Endodermal cell (in vitro differentiated cells): ENCODE measurements at regions not wholly inside any gene's neighbourhood (a gene's known extent, or its start where the extent isn't known, plus 50 kb on each side); places are given as distances from the start of the nearest gene placed in this dataset.

Source experiments
- DNase-seq: peaks from one replicate; pipeline ENCODE4 v3.0.0-alpha.2; 2017
- H3K27ac ChIP-seq: 2 replicates; pipeline ENCODE4 v1.5.1; 2013; ENCODE audit warnings: mild to moderate bottlenecking, low read depth, low read length, moderate library complexity
- H3K27me3 ChIP-seq: 2 replicates; pipeline ENCODE4 v1.6.1; 2013; ENCODE audit warnings: mild to moderate bottlenecking, low read length, moderate library complexity; ENCODE audit not compliant: insufficient read depth, control insufficient read depth, poor library complexity, severe bottlenecking
- H3K36me3 ChIP-seq: 2 replicates; pipeline ENCODE4 v1.7.0; 2013; ENCODE audit warnings: mild to moderate bottlenecking, low read length, moderate library complexity; ENCODE audit not compliant: control insufficient read depth, insufficient read depth
- H3K4me1 ChIP-seq: one replicate; pipeline ENCODE4 v1.7.0; 2013; ENCODE audit warnings: low read length; ENCODE audit not compliant: control insufficient read depth, insufficient read depth
- H3K4me3 ChIP-seq: 2 replicates; pipeline ENCODE4 v1.5.1; 2013; ENCODE audit warnings: mild to moderate bottlenecking, low read length, moderate library complexity
- H3K9ac ChIP-seq: 2 replicates; pipeline ENCODE4 v1.6.1; 2013; ENCODE audit warnings: mild to moderate bottlenecking, low read length, moderate library complexity; ENCODE audit not compliant: poor library complexity, severe bottlenecking; ENCODE audit errors: extremely low read depth
- H3K9me3 ChIP-seq: 2 replicates; pipeline ENCODE4 v1.6.1; 2013; ENCODE audit warnings: mild to moderate bottlenecking, low read length, moderate library complexity; ENCODE audit not compliant: control insufficient read depth
- H3K27ac Mint-ChIP-seq: 2 replicates; pipeline ENCODE4 v1.8.0; 2020; ENCODE audit warnings: mixed read lengths
- H3K27me3 Mint-ChIP-seq: 2 replicates; pipeline ENCODE4 v1.8.0; 2021; ENCODE audit warnings: mild to moderate bottlenecking, mixed read lengths; ENCODE audit not compliant: insufficient read depth
- H3K36me3 Mint-ChIP-seq: 2 replicates; pipeline ENCODE4 v1.8.0; 2020; ENCODE audit warnings: low read depth, mixed read lengths
- H3K4me1 Mint-ChIP-seq: 2 replicates; pipeline ENCODE4 v1.8.0; 2020; ENCODE audit warnings: mixed read lengths
- H3K4me3 Mint-ChIP-seq: 2 replicates; pipeline ENCODE4 v1.8.0; 2020; ENCODE audit warnings: mild to moderate bottlenecking, moderate library complexity, mixed read lengths
- H3K9me3 Mint-ChIP-seq: 2 replicates; pipeline ENCODE4 v1.8.0; 2020; ENCODE audit warnings: mild to moderate bottlenecking, mixed read lengths
- CTCF ChIP-seq: fragments of 200-600 bp; sonication (generic); conservative IDR thresholded peaks from 2 replicates; pipeline ENCODE4 v1.5.0; 2021; ENCODE audit warnings: antibody characterized with exemption, mild to moderate bottlenecking
- WGBS, 2 experiments: methylation state at CpG; one replicate each; pipeline versions ENCODE4 v1.1.5 to v1.1.7; 2013; ENCODE audit warnings: missing lambda C conversion rate in 2 of 2, mixed read lengths in 1 of 2; ENCODE audit not compliant: insufficient coverage in 1 of 2, insufficient read length in 1 of 2; 5-methylcytosine and 5-hydroxymethylcytosine counted together

- peaks cover 42% of the 10 kb centered on the region for H3K27me3 Mint-ChIP-seq
- Histone ChIP-seq H3K4me3 (no peak overlapping the region), H3K27me3 (no peaks in the 10 kb centered on the region), H3K36me3 (no peaks in the 10 kb centered on the region), H3K9ac (no peak overlapping the region), H3K4me1 (no peaks in the 10 kb centered on the region), H3K27ac (no peak overlapping the region), H3K9me3 (no peaks in the 10 kb centered on the region)
- peaks cover 28% of the 10 kb centered on the region for H3K4me1 Mint-ChIP-seq
- no peaks in the 10 kb centered on the region for H3K9me3 Mint-ChIP-seq
- no peak overlapping the region for H3K27ac Mint-ChIP-seq
- 73% methylated on average over 1 of the region's 1 CpG; no CpG with 5 or more reads in 1 of the 2 experiments for WGBS, 2 experiments
- no peak for TF ChIP-seq CTCF
- no peaks in the 10 kb centered on the region for H3K36me3 Mint-ChIP-seq
- no peak for DNase-seq
- no peak overlapping the region for H3K4me3 Mint-ChIP-seq
Observed at GRCh38 chr10:61822096-61822495, 79.4 kb upstream of the ARID5B start.

GRCh38 chr10:61822781-61823230, 78.7 kb upstream of the ARID5B start:
- H3K27me3 ChIP-seq: no peaks in the 10 kb centered on the region
- H3K9me3 Mint-ChIP-seq: no peaks in the 10 kb centered on the region
- WGBS, 2 experiments: 65 to 100% methylated on average over 1 to 3 of the region's 3 CpGs
- no peak overlapping the region for H3K9ac ChIP-seq
- no peaks in the 10 kb centered on the region for H3K9me3 ChIP-seq
- no peak overlapping the region for H3K4me3 Mint-ChIP-seq
- H3K27me3 Mint-ChIP-seq: peaks cover 42% of the 10 kb centered on the region
- H3K36me3 ChIP-seq: no peaks in the 10 kb centered on the region
- no peak overlapping the region for H3K4me3 ChIP-seq
- no peak for DNase-seq
- no peaks in the 10 kb centered on the region for H3K36me3 Mint-ChIP-seq
- no peaks in the 10 kb centered on the region for H3K4me1 ChIP-seq
- H3K4me1 Mint-ChIP-seq: peaks cover 28% of the 10 kb centered on the region
- no peak overlapping the region for H3K27ac ChIP-seq
- no peak overlapping the region for H3K27ac Mint-ChIP-seq
- TF ChIP-seq CTCF: no peak

- H3K9me3 ChIP-seq: no peaks in the 10 kb centered on the region
- 70 to 89% methylated on average over 2 to 5 of the region's 5 CpGs for WGBS, 2 experiments
- DNase-seq: no peak
Observed at GRCh38 chr10:61825001-61825400, 76.5 kb upstream of the ARID5B start.

More at GRCh38 chr10:61825001-61825400, 76.5 kb upstream of the ARID5B start:
- Mint-ChIP-seq H3K4me3 (no peak overlapping the region), H3K27me3 (peaks cover 36% of the 10 kb centered on the region), H3K4me1 (peaks cover 13% of the 10 kb centered on the region), H3K27ac (no peak overlapping the region), H3K36me3 (no peaks in the 10 kb centered on the region), H3K9me3 (no peaks in the 10 kb centered on the region)
- Histone ChIP-seq H3K4me3 (no peak overlapping the region), H3K27me3 (no peaks in the 10 kb centered on the region), H3K27ac (no peak overlapping the region), H3K4me1 (no peaks in the 10 kb centered on the region), H3K9ac (no peak overlapping the region), H3K36me3 (no peaks in the 10 kb centered on the region)
- TF ChIP-seq CTCF: no peak
